GM23338 (cell line): ENCODE measurements at regions not wholly inside any gene's neighbourhood (a gene's known extent, or its start where the extent isn't known, plus 50 kb on each side); places are given as distances from the start of the nearest gene placed in this dataset.

ENCODE experiments used
- EZH2 ChIP-seq: fragments of 200-600 bp; sonication (generic); IDR thresholded peaks from one replicate; pipeline ENCODE4 v1.8.0; 2017; ENCODE audit warnings: antibody characterized with exemption, mild to moderate bottlenecking, low read depth; ENCODE audit not compliant: unreplicated experiment
- POLR2AphosphoS5 ChIP-seq: IDR thresholded peaks from 2 replicates; pipeline ENCODE4 v1.6.1; 2016; ENCODE audit warnings: antibody characterized with exemption, low read depth
- TF ChIP-seq, protein P1 (sequence below), 2 experiments: fragments of 200-600 bp in 1 of 2; sonication (generic) in 1 of 2; conservative IDR thresholded peaks; 2 replicates each; pipeline versions ENCODE4 v1.5.1 to v1.6.1; 2016 to 2017; ENCODE audit warnings: antibody characterized with exemption in 2 of 2, low read depth in 2 of 2, mild to moderate bottlenecking in 2 of 2, moderate library complexity in 1 of 2

DNA sequence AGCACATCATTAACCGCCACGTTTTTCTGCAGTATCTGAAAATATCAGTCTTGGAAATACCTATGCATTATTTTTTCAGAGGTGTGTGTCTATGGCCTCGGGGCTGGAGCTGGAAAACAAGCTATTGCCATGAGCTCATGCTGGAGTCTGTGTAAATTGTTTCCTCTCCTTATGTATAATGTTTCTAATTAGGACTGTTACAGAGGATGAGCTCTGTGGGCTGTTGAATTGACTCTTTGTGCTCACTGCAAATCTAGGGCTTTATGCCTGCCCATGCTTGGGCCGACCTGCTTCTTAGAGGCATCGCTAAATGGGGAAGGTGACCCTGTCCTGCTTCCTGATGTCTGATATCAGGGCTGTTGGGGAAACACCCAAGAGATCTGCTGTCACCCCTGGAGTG lies 80.8 kb upstream of the SLC22A16 start:
- TF ChIP-seq, protein P1, sequence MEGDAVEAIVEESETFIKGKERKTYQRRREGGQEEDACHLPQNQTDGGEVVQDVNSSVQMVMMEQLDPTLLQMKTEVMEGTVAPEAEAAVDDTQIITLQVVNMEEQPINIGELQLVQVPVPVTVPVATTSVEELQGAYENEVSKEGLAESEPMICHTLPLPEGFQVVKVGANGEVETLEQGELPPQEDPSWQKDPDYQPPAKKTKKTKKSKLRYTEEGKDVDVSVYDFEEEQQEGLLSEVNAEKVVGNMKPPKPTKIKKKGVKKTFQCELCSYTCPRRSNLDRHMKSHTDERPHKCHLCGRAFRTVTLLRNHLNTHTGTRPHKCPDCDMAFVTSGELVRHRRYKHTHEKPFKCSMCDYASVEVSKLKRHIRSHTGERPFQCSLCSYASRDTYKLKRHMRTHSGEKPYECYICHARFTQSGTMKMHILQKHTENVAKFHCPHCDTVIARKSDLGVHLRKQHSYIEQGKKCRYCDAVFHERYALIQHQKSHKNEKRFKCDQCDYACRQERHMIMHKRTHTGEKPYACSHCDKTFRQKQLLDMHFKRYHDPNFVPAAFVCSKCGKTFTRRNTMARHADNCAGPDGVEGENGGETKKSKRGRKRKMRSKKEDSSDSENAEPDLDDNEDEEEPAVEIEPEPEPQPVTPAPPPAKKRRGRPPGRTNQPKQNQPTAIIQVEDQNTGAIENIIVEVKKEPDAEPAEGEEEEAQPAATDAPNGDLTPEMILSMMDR (conservative IDR thresholded peaks at IDR 0.05; ENCODE audit: low read depth in 2 of 2), result no peak
- no peak for TF ChIP-seq EZH2
- no peak for TF ChIP-seq POLR2AphosphoS5
